Upper lobe of right lung (tissue), 1 donor: ENCODE measurements at regions not wholly inside any gene's neighbourhood (a gene's known extent, or its start where the extent isn't known, plus 50 kb on each side); places are given as distances from the start of the nearest gene placed in this dataset.

Experiments
- ATAC-seq: fragments of 200-7000 bp; cut with Tn5 transposase; one replicate; pipeline ENCODE4 v1.9.1; 2020; ENCODE audit warnings: mild to moderate bottlenecking, moderate library complexity
- DNase-seq: peaks from one replicate; pipeline ENCODE4 v3.0.0-alpha.2; 2020
- H3K27ac ChIP-seq: fragments of 200-600 bp; one replicate; pipeline ENCODE4 v1.8.0; 2022
- H3K27me3 ChIP-seq: fragments of 200-600 bp; one replicate; pipeline ENCODE4 v1.8.0; 2022; ENCODE audit warnings: mild to moderate bottlenecking
- H3K36me3 ChIP-seq: fragments of 200-600 bp; one replicate; pipeline ENCODE4 v1.8.0; 2022
- H3K4me1 ChIP-seq: fragments of 200-600 bp; one replicate; pipeline ENCODE4 v1.8.0; 2022
- H3K4me3 ChIP-seq: fragments of 200-600 bp; one replicate; pipeline ENCODE4 v1.8.0; 2022; ENCODE audit warnings: mild to moderate bottlenecking
- H3K9me3 ChIP-seq: fragments of 200-600 bp; one replicate; pipeline ENCODE4 v1.8.0; 2022
- intact Hi-C: fragments of 100-400 bp; cut with DNase I; formaldehyde crosslinking; loops from one replicate; pipeline ENCODE4 v1.11.0; 2022
- TF ChIP-seq, protein P1 (sequence below): fragments of 200-600 bp; IDR thresholded peaks from one replicate; pipeline ENCODE4 v1.8.0; 2022; ENCODE audit warnings: antibody characterized with exemption
- donor health status: DM: no; HTN: yes; CAD: no; lungs with severe emphysema.

DNA sequence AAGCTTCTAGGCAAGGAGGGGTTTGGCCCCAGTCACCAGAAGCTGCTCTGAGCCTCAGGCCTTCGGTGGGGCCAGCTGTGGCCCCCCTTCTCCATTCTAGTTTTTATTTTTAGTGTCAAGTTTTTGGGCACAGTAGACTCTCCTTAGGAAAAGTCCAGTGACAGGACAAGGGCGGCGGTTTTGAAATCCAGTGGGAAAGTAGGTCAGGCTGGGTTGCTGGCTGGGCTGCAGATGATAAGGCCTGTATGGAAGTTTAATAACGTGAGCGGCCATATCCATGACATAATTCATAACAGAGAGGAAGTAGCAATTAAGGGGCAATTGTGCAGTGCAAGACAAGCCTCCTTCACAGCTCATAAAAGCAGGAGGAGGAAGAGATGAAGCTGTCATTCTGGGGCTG, 87.1 kb upstream of the ZNF716 start:
- H3K4me1 ChIP-seq: no peaks in the 10 kb centered on the region
- intact Hi-C loops: no loop called here
- DNase-seq (no peak), ATAC-seq (no peak)
- TF ChIP-seq, protein P1, sequence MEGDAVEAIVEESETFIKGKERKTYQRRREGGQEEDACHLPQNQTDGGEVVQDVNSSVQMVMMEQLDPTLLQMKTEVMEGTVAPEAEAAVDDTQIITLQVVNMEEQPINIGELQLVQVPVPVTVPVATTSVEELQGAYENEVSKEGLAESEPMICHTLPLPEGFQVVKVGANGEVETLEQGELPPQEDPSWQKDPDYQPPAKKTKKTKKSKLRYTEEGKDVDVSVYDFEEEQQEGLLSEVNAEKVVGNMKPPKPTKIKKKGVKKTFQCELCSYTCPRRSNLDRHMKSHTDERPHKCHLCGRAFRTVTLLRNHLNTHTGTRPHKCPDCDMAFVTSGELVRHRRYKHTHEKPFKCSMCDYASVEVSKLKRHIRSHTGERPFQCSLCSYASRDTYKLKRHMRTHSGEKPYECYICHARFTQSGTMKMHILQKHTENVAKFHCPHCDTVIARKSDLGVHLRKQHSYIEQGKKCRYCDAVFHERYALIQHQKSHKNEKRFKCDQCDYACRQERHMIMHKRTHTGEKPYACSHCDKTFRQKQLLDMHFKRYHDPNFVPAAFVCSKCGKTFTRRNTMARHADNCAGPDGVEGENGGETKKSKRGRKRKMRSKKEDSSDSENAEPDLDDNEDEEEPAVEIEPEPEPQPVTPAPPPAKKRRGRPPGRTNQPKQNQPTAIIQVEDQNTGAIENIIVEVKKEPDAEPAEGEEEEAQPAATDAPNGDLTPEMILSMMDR: no peak
- H3K36me3 ChIP-seq: no peaks in the 10 kb centered on the region
- H3K27ac ChIP-seq: no peak overlapping the region
- H3K4me3 ChIP-seq: no peak overlapping the region
- H3K9me3 ChIP-seq: no peaks in the 10 kb centered on the region
- H3K27me3 ChIP-seq: no peaks in the 10 kb centered on the region

DNA sequence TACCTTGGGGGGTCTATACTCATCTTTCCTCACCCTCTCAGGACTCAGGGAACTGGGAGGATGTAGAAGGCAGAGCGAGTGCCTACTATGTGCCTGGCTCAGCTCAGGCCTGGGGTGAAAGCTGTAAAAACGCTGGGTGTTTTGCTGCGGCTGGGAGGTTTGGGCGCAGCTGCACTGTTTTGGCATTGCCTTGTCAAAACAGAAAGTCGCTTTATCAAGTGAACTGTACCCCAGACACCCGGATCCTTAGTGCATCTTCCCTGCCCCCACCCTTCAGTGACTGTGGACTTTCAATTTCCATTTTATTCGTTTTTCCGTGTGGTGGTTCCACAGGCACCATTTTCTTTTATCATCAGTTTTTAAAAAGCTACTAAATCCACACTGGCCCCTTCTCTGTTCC, 86.7 kb upstream of the ZNF716 start:
- no peaks in the 10 kb centered on the region for H3K4me1 ChIP-seq
- H3K27me3 ChIP-seq: no peaks in the 10 kb centered on the region
- DNase-seq: no peak
- H3K36me3 ChIP-seq: no peaks in the 10 kb centered on the region
- intact Hi-C loops: no loop called here
- ATAC-seq: no peak
- no peaks in the 10 kb centered on the region for H3K9me3 ChIP-seq
- H3K4me3 ChIP-seq: no peak overlapping the region
- no peak overlapping the region for H3K27ac ChIP-seq
- TF ChIP-seq, protein P1: no peak

DNA sequence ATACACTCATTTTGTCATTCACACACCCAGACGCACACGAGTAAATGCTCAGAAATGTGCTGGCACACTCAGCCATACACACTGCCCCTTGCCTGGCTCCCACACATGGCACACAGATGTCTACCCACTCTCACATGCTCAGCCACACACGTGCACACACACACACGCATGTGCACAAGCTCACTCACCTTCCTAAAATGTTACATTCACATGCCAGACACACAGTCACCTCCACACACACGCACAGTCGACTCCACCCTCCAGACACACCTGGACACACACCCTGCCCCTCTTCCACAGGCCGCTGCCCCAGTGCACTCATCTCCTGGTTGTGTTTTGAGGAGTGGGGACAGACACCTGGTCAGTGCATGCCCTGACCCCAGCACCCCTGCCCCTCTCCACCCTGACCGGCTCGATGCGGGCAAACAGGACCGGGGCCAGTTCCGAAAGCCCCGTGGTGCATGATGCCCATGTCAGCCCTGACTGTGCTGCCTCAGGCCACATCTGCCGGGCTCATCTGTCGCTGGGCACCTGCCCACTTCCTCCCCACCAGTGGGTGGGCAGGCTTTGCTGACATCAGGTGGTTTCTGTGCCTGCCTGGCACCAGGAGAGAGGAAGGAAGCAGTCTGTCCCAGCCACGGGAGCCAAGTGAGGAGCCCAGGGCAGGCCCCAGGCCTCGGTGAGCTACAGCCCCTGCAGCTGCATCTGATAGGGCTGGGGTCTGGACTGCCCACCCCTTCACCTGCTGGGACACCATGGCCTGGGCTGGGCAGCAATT, 84.9 kb upstream of the ZNF716 start:
- TF ChIP-seq, protein P1: no peak
- intact Hi-C loops: no loop called here
- ATAC-seq (peak; percentile 17), DNase-seq (no peak)
- H3K36me3 ChIP-seq: no peaks in the 10 kb centered on the region
- H3K4me1 ChIP-seq: no peaks in the 10 kb centered on the region
- no peak overlapping the region for H3K4me3 ChIP-seq
- no peaks in the 10 kb centered on the region for H3K9me3 ChIP-seq
- H3K27me3 ChIP-seq: no peaks in the 10 kb centered on the region
- H3K27ac ChIP-seq: no peak overlapping the region

DNA sequence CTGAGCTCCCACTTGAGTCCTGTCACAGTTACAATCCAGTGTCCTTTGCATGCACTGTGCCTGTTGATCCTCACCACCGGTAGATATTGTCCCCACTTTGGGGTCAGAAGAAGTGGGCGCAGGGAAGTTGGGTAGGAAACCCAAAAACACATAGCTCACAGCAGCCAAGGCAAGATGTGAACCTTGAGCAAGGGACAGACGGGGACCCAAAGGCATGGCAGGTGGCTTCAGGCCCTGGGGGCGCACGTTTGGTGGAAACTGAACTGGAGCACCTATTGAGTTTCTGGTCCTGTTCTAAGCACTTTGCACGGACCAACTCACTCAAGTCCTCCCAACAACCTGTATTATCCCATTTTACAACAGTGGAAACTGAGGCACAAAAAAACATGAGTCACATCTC, 82.8 kb upstream of the ZNF716 start:
- H3K36me3 ChIP-seq: no peaks in the 10 kb centered on the region
- H3K4me1 ChIP-seq: no peaks in the 10 kb centered on the region
- ATAC-seq (no peak), DNase-seq (no peak)
- no peak overlapping the region for H3K4me3 ChIP-seq
- TF ChIP-seq, protein P1: no peak
- no peak overlapping the region for H3K27ac ChIP-seq
- H3K27me3 ChIP-seq: no peaks in the 10 kb centered on the region
- intact Hi-C loops: no loop called here
- H3K9me3 ChIP-seq: no peaks in the 10 kb centered on the region

DNA sequence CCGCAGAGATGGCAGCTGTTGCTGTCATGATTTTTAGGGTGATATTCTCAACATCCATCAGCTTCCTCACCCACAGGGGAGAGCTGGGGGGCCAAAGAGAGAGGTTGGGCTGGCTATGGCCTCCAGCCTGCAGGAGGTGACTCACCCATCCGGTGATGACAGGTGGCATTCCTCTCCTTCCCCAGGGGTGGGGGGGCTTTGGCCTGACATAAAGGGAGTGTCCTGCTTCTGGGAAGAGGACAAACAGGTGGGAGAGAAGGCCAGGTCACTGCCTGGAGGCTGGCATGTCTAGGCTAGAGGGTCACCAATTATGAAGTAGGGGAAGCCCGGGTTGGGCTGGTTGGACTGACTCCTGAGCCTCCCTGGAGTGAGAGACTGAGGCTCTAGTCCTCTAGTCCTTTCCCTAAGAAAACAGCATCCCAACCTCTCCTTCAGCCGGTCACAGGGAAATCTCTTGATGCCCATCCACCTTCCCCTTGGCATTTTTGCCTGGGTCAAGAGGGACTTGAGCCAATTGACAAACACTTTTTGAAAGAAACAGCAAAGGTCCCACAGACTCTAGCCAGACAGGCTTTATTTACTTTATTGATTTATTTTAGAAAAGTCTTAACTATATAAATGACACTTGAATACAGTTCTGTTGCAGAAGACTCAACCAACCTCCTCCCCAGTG, 79.8 kb upstream of the ZNF716 start:
- ATAC-seq (no peak), DNase-seq (no peak)
- intact Hi-C loops: no loop called here
- no peaks in the 10 kb centered on the region for H3K9me3 ChIP-seq
- no peak overlapping the region for H3K27ac ChIP-seq
- TF ChIP-seq, protein P1: no peak
- no peak overlapping the region for H3K4me3 ChIP-seq
- no peaks in the 10 kb centered on the region for H3K4me1 ChIP-seq
- H3K27me3 ChIP-seq: no peaks in the 10 kb centered on the region
- no peaks in the 10 kb centered on the region for H3K36me3 ChIP-seq
